ENCODE measurements at regions not wholly inside any gene's neighbourhood (a gene's known extent, or its start where the extent isn't known, plus 50 kb on each side); places are given as distances from the start of the nearest gene placed in this dataset.

GRCh38 chr18:61091379-61091778, 241.9 kb upstream of the CDH20 start:
- Histone ChIP-seq H4K20me1 (ENCODE audit: insufficient read depth, low read length) (no peaks in the 10 kb centered on the region), H3K4me3 (replicated peaks in 1 of 3; ENCODE audit: low read depth in 2 of 3, low read length in 3 of 3) (no peak overlapping the region), H3K79me2 (ENCODE audit: insufficient read depth, low read length) (no peaks in the 10 kb centered on the region), H3K4me2 (replicated peaks; ENCODE audit: extremely low read depth, low read length, poor library complexity, severe bottlenecking) (no peak overlapping the region), H3K9ac (ENCODE audit: insufficient read depth, low read length, poor library complexity, severe bottlenecking) (no peak overlapping the region), H2AFZ (ENCODE audit: insufficient read depth, low read depth, low read length, poor library complexity, severe bottlenecking) (no peak overlapping the region), H3K27ac (ENCODE audit: low read depth in 1 of 2, low read length in 2 of 2) (no peak overlapping the region), H3K9me3 (replicated peaks in 1 of 2; ENCODE audit: control insufficient read depth in 1 of 2, insufficient read depth in 1 of 2, low read length in 2 of 2) (no peaks in the 10 kb centered on the region), H3K27me3 (ENCODE audit: control insufficient read depth in 2 of 2, insufficient read depth in 2 of 2, low read length in 2 of 2) (no peaks in the 10 kb centered on the region), H3K36me3 (replicated peaks in 1 of 2; ENCODE audit: control insufficient read depth in 1 of 2, insufficient read depth in 2 of 2, low read length in 2 of 2) (no peaks in the 10 kb centered on the region), H3K4me1 (ENCODE audit: control insufficient read depth in 1 of 2, insufficient read depth in 2 of 2, low read length in 2 of 2) (no peaks in the 10 kb centered on the region)
- Mint-ChIP-seq H3K9me3 (no peaks in the 10 kb centered on the region), H3K4me3 (no peak overlapping the region), H3K27ac (no peak overlapping the region), H3K4me1 (no peaks in the 10 kb centered on the region), H3K27me3 (ENCODE audit: low read depth in 3 of 3) (peaks cover 0 to 2% (median 0%) of the 10 kb centered on the region in 3 donors), H3K36me3 (no peaks in the 10 kb centered on the region)
- TF ChIP-seq CTCF (IDR thresholded peaks at IDR 0.05), result no peak
- DNase-seq, result no peak
- WGBS (ENCODE audit: insufficient coverage), result no CpG with 5 or more reads among the region's 1 CpG
- intact Hi-C loops (cut with micrococcal nuclease), result no loop called here

GRCh38 chr18:61093965-61094364, 239.3 kb upstream of the CDH20 start:
- Mint-ChIP-seq H3K9me3 (no peaks in the 10 kb centered on the region), H3K4me3 (no peak overlapping the region), H3K36me3 (no peaks in the 10 kb centered on the region), H3K27me3 (ENCODE audit: low read depth in 3 of 3) (no peaks in the 10 kb centered on the region), H3K27ac (no peak overlapping the region), H3K4me1 (no peaks in the 10 kb centered on the region)
- H3K9me3 ChIP-seq (replicated peaks in 1 of 2; ENCODE audit: control insufficient read depth in 1 of 2, insufficient read depth in 1 of 2, low read length in 2 of 2), result no peaks in the 10 kb centered on the region
- no CpG with 5 or more reads among the region's 2 CpGs for WGBS (ENCODE audit: insufficient coverage)
- intact Hi-C loops (cut with micrococcal nuclease), result no loop called here
- H3K4me1 ChIP-seq (ENCODE audit: control insufficient read depth in 1 of 2, insufficient read depth in 2 of 2, low read length in 2 of 2), result no peaks in the 10 kb centered on the region
- TF ChIP-seq CTCF (IDR thresholded peaks at IDR 0.05), result no peak
- H3K27me3 ChIP-seq (ENCODE audit: control insufficient read depth in 2 of 2, insufficient read depth in 2 of 2, low read length in 2 of 2), result no peaks in the 10 kb centered on the region
- no peak overlapping the region for H3K4me2 ChIP-seq (replicated peaks; ENCODE audit: extremely low read depth, low read length, poor library complexity, severe bottlenecking)
- no peak overlapping the region for H3K4me3 ChIP-seq (replicated peaks in 1 of 3; ENCODE audit: low read depth in 2 of 3, low read length in 3 of 3)
- no peak overlapping the region for H3K27ac ChIP-seq (ENCODE audit: low read depth in 1 of 2, low read length in 2 of 2)
- no peaks in the 10 kb centered on the region for H3K79me2 ChIP-seq (ENCODE audit: insufficient read depth, low read length)
- no peaks in the 10 kb centered on the region for H3K36me3 ChIP-seq (replicated peaks in 1 of 2; ENCODE audit: control insufficient read depth in 1 of 2, insufficient read depth in 2 of 2, low read length in 2 of 2)
- no peak for DNase-seq
- H2AFZ ChIP-seq (ENCODE audit: insufficient read depth, low read depth, low read length, poor library complexity, severe bottlenecking), result no peak overlapping the region
- no peaks in the 10 kb centered on the region for H4K20me1 ChIP-seq (ENCODE audit: insufficient read depth, low read length)
- H3K9ac ChIP-seq (ENCODE audit: insufficient read depth, low read length, poor library complexity, severe bottlenecking), result no peak overlapping the region
